ENCODE measurements at regions not wholly inside any gene's neighbourhood (a gene's known extent, or its start where the extent isn't known, plus 50 kb on each side); places are given as distances from the start of the nearest gene placed in this dataset.

- Histone ChIP-seq H3K4me1 (ENCODE audit: control insufficient read depth, insufficient read depth, low read length) (peaks cover 2% of the 10 kb centered on the region; the same call in 1 of the 2 replicates), H3K9me3 (ENCODE audit: control insufficient read depth, insufficient read depth, low read length) (peaks cover 5% of the 10 kb centered on the region), H3K9ac (ENCODE audit: low read depth, low read length) (no peak overlapping the region), H3K27ac (ENCODE audit: insufficient read depth, low read length) (no peak overlapping the region), H2AK9ac (replicated peaks; ENCODE audit: low read depth, low read length, poor library complexity) (peak overlapping the region; percentile 26), H3K23ac (ENCODE audit: low read depth, low read length) (no peak overlapping the region; the same call in 1 of the 2 replicates), H3K14ac (replicated peaks; ENCODE audit: low read depth, low read length) (no peak overlapping the region; the same call in 1 of the 2 replicates), H3K4me2 (ENCODE audit: low read depth, low read length) (no peak overlapping the region), H2AFZ (replicated peaks; ENCODE audit: low read length, poor library complexity) (peak overlapping the region; percentile 33), H3K4ac (ENCODE audit: low read depth, low read length) (peak overlapping the region; percentile 60), H4K5ac (ENCODE audit: low read depth, low read length) (no peak overlapping the region), H4K91ac (ENCODE audit: insufficient read depth, low read depth, low read length) (0 out of 2 replicates have a peak overlapping the region, but pooled peaks have one; percentile 33), H3K56ac (ENCODE audit: extremely low read depth, insufficient read depth, low read length) (no peak overlapping the region), H4K8ac (ENCODE audit: low read depth in 2 of 2, low read length in 2 of 2) (no peak overlapping the region), H4K20me1 (ENCODE audit: insufficient read depth, low read length) (no peaks in the 10 kb centered on the region), H2AK5ac (ENCODE audit: low read depth, low read length) (peak overlapping the region; percentile 17; the same call in 1 of the 2 replicates), H3K18ac (ENCODE audit: low read depth, low read length) (no peak overlapping the region), H2BK120ac (ENCODE audit: low read depth, low read length) (no peak overlapping the region), H3K79me1 (ENCODE audit: low read depth in 1 of 2, low read length in 2 of 2) (peaks cover 3 to 5% of the 10 kb centered on the region in 2 experiments; a peak in 1 of 4 replicates), H2BK5ac (ENCODE audit: low read depth, low read length, poor library complexity, severe bottlenecking) (no peak overlapping the region), H3K4me3 (ENCODE audit: insufficient read depth, low read depth, low read length) (no peak overlapping the region), H3K9me1 (ENCODE audit: insufficient read depth, low read length) (peaks cover 2% of the 10 kb centered on the region; the same call in 1 of the 2 replicates), H2BK15ac (ENCODE audit: low read depth, low read length) (0 out of 3 replicates have a peak overlapping the region, but pooled peaks have one; percentile 13), H3K27me3 (ENCODE audit: control insufficient read depth, insufficient read depth, low read length) (no peaks in the 10 kb centered on the region), H3K36me3 (ENCODE audit: control insufficient read depth, insufficient read depth, low read length) (no peaks in the 10 kb centered on the region), H2BK20ac (ENCODE audit: low read depth, low read length) (no peak overlapping the region)
- POLR2A ChIA-PET (ENCODE audit: unreplicated experiment) = no interaction called here
- TF ChIP-seq FOS (IDR thresholded peaks at IDR 0.05; ENCODE audit: low read depth, low read length) = no peak
- TF ChIP-seq CTCF (conservative IDR thresholded peaks at IDR 0.05; ENCODE audit: low read depth, low read length) = no peak
- TF ChIP-seq SMC3 (IDR thresholded peaks at IDR 0.05; ENCODE audit: low read depth, low read length) = no peak
- no peak for TF ChIP-seq CHD1 (IDR thresholded peaks at IDR 0.05; ENCODE audit: low read depth, low read length)
- TF ChIP-seq POLR2A (IDR thresholded peaks at IDR 0.05; ENCODE audit: low read depth, low read length) = no peak
- no peak for TF ChIP-seq MAZ (IDR thresholded peaks at IDR 0.05; ENCODE audit: borderline replicate concordance, low read depth, low read length)
- TF ChIP-seq MAFK (IDR thresholded peaks at IDR 0.05; ENCODE audit: low read depth, low read length) = no peak
- no peak for TF ChIP-seq USF2 (IDR thresholded peaks at IDR 0.05; ENCODE audit: low read depth, low read length)
- TF ChIP-seq RCOR1 (IDR thresholded peaks at IDR 0.05; ENCODE audit: insufficient replicate concordance, low read length) = no peak
- TF ChIP-seq RFX5 (IDR thresholded peaks at IDR 0.05; ENCODE audit: low read depth, low read length) = no peak
- no peak for TF ChIP-seq CEBPB (IDR thresholded peaks at IDR 0.05; ENCODE audit: low read depth, low read length)
- TF ChIP-seq MXI1 (IDR thresholded peaks at IDR 0.05; ENCODE audit: borderline replicate concordance, low read depth, low read length) = no peak
- no peak for TF ChIP-seq NFE2L2 (IDR thresholded peaks at IDR 0.05; ENCODE audit: low read depth, low read length)
- TF ChIP-seq BHLHE40 (IDR thresholded peaks at IDR 0.05; ENCODE audit: low read depth, low read length) = no peak
- no peak for TF ChIP-seq RAD21 (IDR thresholded peaks at IDR 0.05; ENCODE audit: low read length)
- no peak for ATAC-seq (ENCODE audit: low read depth)
- dilution Hi-C loops (cut with HindIII; ENCODE audit: low sequenced_read_pairs, unreplicated experiment) = no loop called here
- CTCF ChIA-PET = no interaction called here
- no peak for DNase-seq
- in situ Hi-C loops (cut with MboI; ENCODE audit: low sequenced_read_pairs) = no loop called here
- no CpG with 5 or more reads among the region's 3 CpGs for WGBS, 2 experiments (ENCODE audit: extremely low coverage in 2 of 2, insufficient read length in 1 of 2)
- BruUV-seq (replicated peaks) = no TSS peak
- intact Hi-C loops (cut with micrococcal nuclease) = no loop called here
Observed at GRCh38 chr11:69360606-69361005, 66.7 kb downstream of the MYEOV start.

All from IMR-90 (cell line).